H1 (cell line): ENCODE measurements at regions not wholly inside any gene's neighbourhood (a gene's known extent, or its start where the extent isn't known, plus 50 kb on each side); places are given as distances from the start of the nearest gene placed in this dataset.

Source experiments
- CTCF ChIA-PET: fragments of 300-600 bp; sonication (Branson Sonifier 250); formaldehyde crosslinking; loops from one replicate; lab custom pipeline; 2021; ENCODE audit not compliant: partially characterized antibody; lab: Charles Lee
- POLR2A ChIA-PET: fragments of 300-600 bp; sonication (Branson Sonifier 250); formaldehyde crosslinking; loops from one replicate; lab custom pipeline; 2021; ENCODE audit warnings: inconsistent platforms; ENCODE audit not compliant: partially characterized antibody; lab: Charles Lee
- DNase-seq, 2 experiments: peaks; one replicate each; pipeline versions ENCODE4 v3.0.0 to v3.0.0-alpha.2; 2010 to 2022; ENCODE audit warnings: low spot score in 2 of 2, low read depth in 1 of 2, mixed read lengths in 1 of 2
- FAIRE-seq: peaks from 2 replicates; lab custom pipeline; 2011; peaks lifted over from hg19 to GRCh38; lab: Jason Lieb, UNC
- H2AFZ ChIP-seq: 2 replicates; pipeline ENCODE4 v1.8.1; 2012; ENCODE audit warnings: low read length, inconsistent platforms
- H2AK5ac ChIP-seq: 2 replicates; pipeline ENCODE4 v1.6.1; 2013; ENCODE audit warnings: low read depth, low read length
- H2BK120ac ChIP-seq: replicated peaks from 2 replicates; pipeline ENCODE3; 2013; ENCODE audit warnings: low read depth, low read length, inconsistent platforms
- H2BK12ac ChIP-seq: 2 replicates; pipeline ENCODE4 v1.6.1; 2013; ENCODE audit warnings: low read depth, low read length
- H2BK15ac ChIP-seq: 2 replicates; pipeline ENCODE4 v1.6.1; 2013; ENCODE audit warnings: low read length
- H2BK20ac ChIP-seq: 2 replicates; pipeline ENCODE4 v1.6.1; 2013; ENCODE audit warnings: low read length
- H2BK5ac ChIP-seq: 2 replicates; pipeline ENCODE4 v1.6.1; 2013; ENCODE audit warnings: low read depth, low read length
- H3K14ac ChIP-seq: 2 replicates; pipeline ENCODE4 v1.6.1; 2013; ENCODE audit warnings: inconsistent platforms; ENCODE audit not compliant: insufficient read length
- H3K18ac ChIP-seq: 2 replicates; pipeline ENCODE4 v1.6.1; 2013; ENCODE audit warnings: low read length; ENCODE audit errors: extremely low read depth
- H3K23ac ChIP-seq: 2 replicates; pipeline ENCODE4 v1.6.1; 2013; ENCODE audit warnings: inconsistent platforms; ENCODE audit not compliant: insufficient read length
- H3K23me2 ChIP-seq: 2 replicates; pipeline ENCODE4 v1.6.1; 2013; ENCODE audit warnings: low read depth, low read length
- H3K27ac ChIP-seq: 2 replicates; pipeline ENCODE4 v1.6.1; 2011; ENCODE audit warnings: low read depth, low read length, inconsistent platforms
- H3K27me3 ChIP-seq, 4 experiments: replicated peaks in 1 of 4; 1 replicate in 1 of 4; 2 replicates in 3 of 4; pipeline versions ENCODE4 v1.6.1 to v1.8.1; 2011 to 2013; ENCODE audit warnings: low read length in 3 of 4, mild to moderate bottlenecking in 3 of 4, inconsistent platforms in 2 of 4, mixed read lengths in 2 of 4, moderate library complexity in 1 of 4; ENCODE audit not compliant: control insufficient read depth in 3 of 4, insufficient read depth in 3 of 4; ENCODE audit errors: extremely low read depth in 1 of 4
- H3K36me3 ChIP-seq, 4 experiments: 2 replicates each; pipeline versions ENCODE4 v1.6.1 to v1.8.1; 2011 to 2013; ENCODE audit warnings: mild to moderate bottlenecking in 4 of 4, low read length in 3 of 4, moderate library complexity in 2 of 4, control low read depth in 1 of 4, inconsistent platforms in 1 of 4; ENCODE audit not compliant: insufficient read depth in 4 of 4, control insufficient read depth in 2 of 4
- H3K4ac ChIP-seq: replicated peaks from 2 replicates; pipeline ENCODE3; 2013; ENCODE audit warnings: low read length, low read depth, mixed read lengths, inconsistent platforms; ENCODE audit not compliant: insufficient read length
- H3K4me1 ChIP-seq, 4 experiments: replicated peaks in 1 of 4; 1 replicate in 1 of 4; 2 replicates in 3 of 4; pipeline versions ENCODE4 v1.6.1 to v1.8.1; 2011 to 2013; ENCODE audit warnings: low read length in 3 of 4, inconsistent platforms in 2 of 4, mixed read lengths in 1 of 4; ENCODE audit not compliant: insufficient read depth in 4 of 4, control insufficient read depth in 3 of 4
- H3K4me2 ChIP-seq, 2 experiments: 2 replicates each; pipeline versions ENCODE4 v1.6.1 to v1.8.1; 2011 to 2013; ENCODE audit warnings: low read depth in 2 of 2, low read length in 2 of 2, control low read depth in 1 of 2, inconsistent platforms in 1 of 2, mild to moderate bottlenecking in 1 of 2; ENCODE audit not compliant: insufficient read depth in 1 of 2
- H3K4me3 ChIP-seq, 4 experiments: fragments of 200-600, 300-600 bp in 1 of 4; sonication (generic), shearing (Covaris generic), sonication (Bioruptor Twin) in 1 of 4; 2 replicates each; pipeline versions ENCODE4 v1.5.1 to v1.8.1; 2011 to 2016; ENCODE audit warnings: low read length in 4 of 4, low read depth in 3 of 4, control low read depth in 2 of 4, inconsistent platforms in 2 of 4, mild to moderate bottlenecking in 2 of 4, mixed read lengths in 1 of 4, moderate library complexity in 1 of 4; ENCODE audit not compliant: insufficient read depth in 2 of 4; ENCODE audit errors: extremely low read depth in 1 of 4
- H3K56ac ChIP-seq: replicated peaks from 2 replicates; pipeline ENCODE3; 2013; ENCODE audit warnings: low read depth, mild to moderate bottlenecking, mixed read lengths, low read length, inconsistent platforms; ENCODE audit not compliant: insufficient read length
- H3K79me1 ChIP-seq: 2 replicates; pipeline ENCODE4 v1.6.1; 2013; ENCODE audit warnings: low read depth, low read length, control low read depth
- H3K79me2 ChIP-seq, 2 experiments: 2 replicates each; pipeline versions ENCODE4 v1.6.1 to v1.8.1; 2012 to 2013; ENCODE audit warnings: low read length in 2 of 2, mild to moderate bottlenecking in 2 of 2, inconsistent platforms in 1 of 2; ENCODE audit not compliant: insufficient read depth in 2 of 2, control insufficient read depth in 1 of 2
- H3K9ac ChIP-seq, 4 experiments: replicated peaks in 1 of 4; 1 replicate in 1 of 4; 2 replicates in 3 of 4; pipeline versions ENCODE4 v1.6.1 to v1.8.1; 2011 to 2013; ENCODE audit warnings: low read depth in 3 of 4, low read length in 3 of 4, control low read depth in 2 of 4, mild to moderate bottlenecking in 2 of 4, moderate library complexity in 2 of 4, inconsistent platforms in 1 of 4; ENCODE audit errors: extremely low read depth in 1 of 4
- H3K9me3 ChIP-seq, 2 experiments: 2 replicates each; pipeline versions ENCODE4 v1.6.1 to v1.8.1; 2012 to 2013; ENCODE audit warnings: mild to moderate bottlenecking in 2 of 2, moderate library complexity in 2 of 2, control low read depth in 1 of 2, inconsistent platforms in 1 of 2, low read depth in 1 of 2, low read length in 1 of 2, mixed read lengths in 1 of 2; ENCODE audit not compliant: insufficient read depth in 2 of 2
- H4K20me1 ChIP-seq, 2 experiments: replicated peaks in 1 of 2; 2 replicates each; pipeline versions ENCODE3 to v1.8.1; 2011 to 2013; ENCODE audit warnings: inconsistent platforms in 2 of 2, low read length in 2 of 2, mild to moderate bottlenecking in 1 of 2; ENCODE audit not compliant: insufficient read depth in 2 of 2, control insufficient read depth in 1 of 2
- H4K5ac ChIP-seq: 2 replicates; pipeline ENCODE4 v1.6.1; 2013; ENCODE audit warnings: low read length, low read depth, mixed read lengths, inconsistent platforms; ENCODE audit not compliant: insufficient read length
- H4K8ac ChIP-seq: 2 replicates; pipeline ENCODE4 v1.8.0; 2013; ENCODE audit warnings: mild to moderate bottlenecking, moderate library complexity, low read length, inconsistent platforms; ENCODE audit not compliant: insufficient read depth; ENCODE audit errors: extremely low read depth
- H4K91ac ChIP-seq: replicated peaks from 2 replicates; pipeline ENCODE3; 2013; ENCODE audit warnings: low read length, mixed read lengths, inconsistent platforms; ENCODE audit not compliant: insufficient read length
- BACH1 ChIP-seq: IDR thresholded peaks from 2 replicates; pipeline ENCODE4 v1.6.1; 2012; ENCODE audit warnings: low read length, improper control_type of control experiment
- CREB1 ChIP-seq: IDR thresholded peaks from 2 replicates; pipeline ENCODE4 v1.6.1; 2012; ENCODE audit warnings: inconsistent platforms
- EGR1 ChIP-seq: IDR thresholded peaks from 2 replicates; pipeline ENCODE4 v1.6.1; 2011; ENCODE audit warnings: low read depth, low read length, borderline replicate concordance
- EZH2 ChIP-seq: fragments of 200-600 bp; sonication (generic); IDR thresholded peaks from 2 replicates; pipeline ENCODE4 v1.7.1; 2012; ENCODE audit warnings: low read depth, mild to moderate bottlenecking, moderate library complexity, low read length, inconsistent platforms; ENCODE audit not compliant: severe bottlenecking
- FOSL1 ChIP-seq: IDR thresholded peaks from 2 replicates; pipeline ENCODE4 v1.6.1; 2011; ENCODE audit warnings: mild to moderate bottlenecking, low read depth, low read length, moderate library complexity; ENCODE audit not compliant: insufficient read depth
- HDAC2 ChIP-seq, 2 experiments: fragments of 300-600 bp in 1 of 2; sonication (generic) in 1 of 2; IDR thresholded peaks; 2 replicates each; pipeline ENCODE4 v1.6.1; 2011 to 2012; ENCODE audit warnings: low read depth in 2 of 2, low read length in 2 of 2, mild to moderate bottlenecking in 2 of 2, moderate library complexity in 2 of 2, borderline replicate concordance in 1 of 2, inconsistent platforms in 1 of 2
- HDAC6 ChIP-seq: IDR thresholded peaks from one replicate; pipeline ENCODE4 v1.7.1; 2012; ENCODE audit warnings: low read depth, mild to moderate bottlenecking, inconsistent platforms, low read length, moderate library complexity
- KDM1A ChIP-seq: fragments of 200-600, 300-600 bp; sonication (generic); IDR thresholded peaks from 2 replicates; pipeline ENCODE4 v1.7.1; 2016; ENCODE audit warnings: mild to moderate bottlenecking, low read length, borderline replicate concordance
- MAFK ChIP-seq: IDR thresholded peaks from 2 replicates; pipeline ENCODE4 v1.6.1; 2012; ENCODE audit warnings: low read depth, mild to moderate bottlenecking, improper control_type of control experiment, low read length
- POLR2A ChIP-seq, 2 experiments: IDR thresholded peaks; 1 replicate in 1 of 2; 2 replicates in 1 of 2; pipeline ENCODE4 v1.6.1; 2011; ENCODE audit warnings: low read depth in 2 of 2, low read length in 2 of 2, mild to moderate bottlenecking in 2 of 2; ENCODE audit errors: control extremely low read depth in 1 of 2
- POLR2AphosphoS5 ChIP-seq: IDR thresholded peaks from 2 replicates; pipeline ENCODE4 v1.6.1; 2011; ENCODE audit warnings: low read depth, low read length
- RXRA ChIP-seq: IDR thresholded peaks from 2 replicates; pipeline ENCODE4 v1.6.1; 2011; ENCODE audit warnings: low read depth, mild to moderate bottlenecking, low read length, moderate library complexity; ENCODE audit not compliant: insufficient read depth
- SIRT6 ChIP-seq: IDR thresholded peaks from one replicate; pipeline ENCODE4 v1.7.1; 2012; ENCODE audit warnings: low read length, inconsistent platforms
- SP1 ChIP-seq: IDR thresholded peaks from 2 replicates; pipeline ENCODE4 v1.6.1; 2011; ENCODE audit warnings: low read depth, low read length
- SP2 ChIP-seq: IDR thresholded peaks from 2 replicates; pipeline ENCODE4 v1.6.1; 2012; ENCODE audit warnings: mild to moderate bottlenecking, low read length, inconsistent platforms
- TAF1 ChIP-seq: IDR thresholded peaks from 2 replicates; pipeline ENCODE4 v1.6.1; 2011; ENCODE audit warnings: mild to moderate bottlenecking, low read depth, low read length
- TAF7 ChIP-seq: optimal IDR thresholded peaks from 2 replicates; pipeline ENCODE3; 2011; ENCODE audit warnings: low read depth, mild to moderate bottlenecking, inconsistent platforms, low read length, moderate library complexity, borderline replicate concordance
- WGBS, 2 experiments: shearing (Covaris generic) in 1 of 2; methylation state at CpG; one replicate each; pipeline versions ENCODE4 v1.1.6 to v1.1.7; 2013 to 2015; ENCODE audit warnings: low lambda C conversion rate in 2 of 2, mixed read lengths in 2 of 2, inconsistent platforms in 1 of 2, low coverage in 1 of 2, missing lambda C conversion rate in 1 of 2; ENCODE audit not compliant: insufficient replicate concordance in 2 of 2, insufficient coverage in 1 of 2, insufficient read length in 1 of 2; ENCODE audit errors: extremely low coverage in 1 of 2, missing lambda C conversion rate in 1 of 2; 5-methylcytosine and 5-hydroxymethylcytosine counted together

DNA sequence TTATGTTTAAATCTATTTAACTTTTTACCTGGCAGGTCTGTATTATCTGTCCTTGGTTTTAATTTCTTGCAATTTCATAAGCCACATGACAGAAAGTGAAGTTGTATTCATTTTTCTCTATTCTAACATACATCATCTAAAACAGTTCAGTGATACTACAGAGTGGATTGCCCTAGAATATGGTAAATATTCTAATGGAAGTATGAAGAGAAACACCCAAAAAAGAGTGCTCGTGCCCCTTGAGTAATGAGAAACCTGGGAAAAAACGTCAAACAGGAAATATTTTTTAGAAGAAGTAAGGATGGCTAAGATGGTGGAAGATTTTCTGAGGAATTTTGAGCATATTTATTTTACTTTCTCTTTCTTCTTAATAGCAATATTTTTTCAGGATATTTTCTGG, 261.1 kb upstream of the CBLB start:
- H3K4me1 ChIP-seq, result peaks cover 3 to 4% (median 3%) of the 10 kb centered on the region in 4 experiments; a peak in 5 of 7 replicates
- H2BK20ac ChIP-seq, result no peak overlapping the region
- H2BK5ac ChIP-seq, result no peak overlapping the region
- CTCF ChIA-PET, result no interaction called here
- no peaks in the 10 kb centered on the region for H3K79me2 ChIP-seq
- no peak overlapping the region for H2AFZ ChIP-seq
- H3K23me2 ChIP-seq, result no peaks in the 10 kb centered on the region
- H3K23ac ChIP-seq, result no peak overlapping the region
- no peak overlapping the region for H3K27ac ChIP-seq
- H4K91ac ChIP-seq, result no peak overlapping the region
- H4K20me1 ChIP-seq, result no peaks in the 10 kb centered on the region
- FAIRE-seq (no peak), DNase-seq (no peak)
- no peaks in the 10 kb centered on the region for H3K36me3 ChIP-seq
- no peak overlapping the region for H4K8ac ChIP-seq
- H2BK120ac ChIP-seq, result no peak overlapping the region
- POLR2A ChIA-PET, result no interaction called here
- H4K5ac ChIP-seq, result no peak overlapping the region
- 94% methylated on average over 2 of the region's 2 CpGs; no CpG with 5 or more reads in 1 of the 2 experiments for WGBS, 2 experiments
- no peak overlapping the region for H3K4me2 ChIP-seq
- no peak overlapping the region for H2AK5ac ChIP-seq
- H3K56ac ChIP-seq, result no peak overlapping the region
- H3K9me3 ChIP-seq, result no peaks in the 10 kb centered on the region
- no peak overlapping the region for H3K18ac ChIP-seq
- no peak overlapping the region for H3K14ac ChIP-seq
- no peak overlapping the region for H3K4ac ChIP-seq
- no peak overlapping the region for H3K4me3 ChIP-seq
- H2BK15ac ChIP-seq, result no peak overlapping the region
- no peaks in the 10 kb centered on the region for H3K27me3 ChIP-seq
- H2BK12ac ChIP-seq, result no peak overlapping the region
- H3K79me1 ChIP-seq, result no peaks in the 10 kb centered on the region
- no peak overlapping the region for H3K9ac ChIP-seq
- TF ChIP-seq CREB1 (no peak), FOSL1 (no peak), RXRA (no peak), TAF7 (no peak), POLR2AphosphoS5 (no peak), HDAC6 (no peak), KDM1A (no peak), POLR2A (IDR thresholded peaks at IDR 0.05; ENCODE audit: control extremely low read depth in 1 of 2, low read depth in 2 of 2, low read length in 2 of 2) (no peak), SP1 (no peak), MAFK (no peak), HDAC2 (IDR thresholded peaks at IDR 0.05; ENCODE audit: borderline replicate concordance in 1 of 2, low read depth in 2 of 2, low read length in 2 of 2) (no peak), SIRT6 (no peak), BACH1 (no peak), SP2 (no peak), EZH2 (no peak), EGR1 (no peak), TAF1 (no peak)
